ENCODE measurements at regions not wholly inside any gene's neighbourhood (a gene's known extent, or its start where the extent isn't known, plus 50 kb on each side); places are given as distances from the start of the nearest gene placed in this dataset.

GRCh38 chr14:62445570-62445969 is 599.7 kb downstream of the KCNH5 start:
- TF ChIP-seq CTCF (IDR thresholded peaks at IDR 0.05) (no peak), POLR2A (IDR thresholded peaks at IDR 0.05) (no peak)

All from body of pancreas (tissue), 4 donors.